Esophagus squamous epithelium (tissue), 5 donors: ENCODE measurements at regions not wholly inside any gene's neighbourhood (a gene's known extent, or its start where the extent isn't known, plus 50 kb on each side); places are given as distances from the start of the nearest gene placed in this dataset.

Experiments used
- DNase-seq: peaks from one replicate; lab custom pipeline; 2025; lab: John Stamatoyannopoulos, UW
- H3K27ac ChIP-seq, 4 donors: fragments of 200-600 bp; sonication (generic); one replicate each; pipeline ENCODE4 v1.5.1; 2016 to 2019; ENCODE audit warnings: mild to moderate bottlenecking in 1 of 4
- H3K27me3 ChIP-seq, 4 donors: fragments of 200-600 bp; sonication (generic); 1 replicate in 3 of 4; 2 replicates in 1 of 4; pipeline versions ENCODE4 v1.5.1 to v1.6.0; 2017 to 2021; ENCODE audit warnings: antibody characterized with exemption in 1 of 4
- H3K36me3 ChIP-seq, 3 donors: fragments of 200-600 bp; sonication (generic); one replicate each; pipeline ENCODE4 v1.5.1; 2016 to 2019
- H3K4me1 ChIP-seq, 3 donors: fragments of 200-600 bp; sonication (generic); one replicate each; pipeline ENCODE4 v1.5.1; 2017 to 2019
- H3K4me3 ChIP-seq, 4 donors: fragments of 200-600 bp; sonication (generic); 1 replicate in 3 of 4; 2 replicates in 1 of 4; pipeline ENCODE4 v1.5.1; 2016 to 2019; ENCODE audit warnings: mild to moderate bottlenecking in 2 of 4, moderate library complexity in 1 of 4
- H3K9me3 ChIP-seq, 3 donors: fragments of 200-600 bp; sonication (generic); one replicate each; pipeline ENCODE4 v1.5.1; 2016 to 2019
- CTCF ChIP-seq, 6 experiments: fragments of 450-650 bp in 4 of 6; fragments of 200-600 bp in 2 of 6; sonication (generic) in 2 of 6; IDR thresholded peaks; one replicate each; pipeline ENCODE4 v1.5.1; 2016 to 2019; ENCODE audit warnings: antibody characterized with exemption in 6 of 6, mild to moderate bottlenecking in 4 of 6, moderate library complexity in 4 of 6
- POLR2A ChIP-seq, 4 donors: fragments of 450-650 bp; IDR thresholded peaks; one replicate each; pipeline ENCODE4 v1.6.1; 2017; ENCODE audit warnings: antibody characterized with exemption in 4 of 4, mild to moderate bottlenecking in 4 of 4, moderate library complexity in 3 of 4
- WGBS, 2 donors: methylation state at CpG; one replicate each; pipeline ENCODE4 v1.1.5; 2018; 5-methylcytosine and 5-hydroxymethylcytosine counted together
- intact Hi-C: fragments of 100-400 bp; cut with DNase I; formaldehyde crosslinking; loops from one replicate; pipeline ENCODE4 v1.15.0; 2022
- donor health status: DM: yes; HTN: yes; CAD: no.

GRCh38 chr7:101747053-101747878, 70.2 kb upstream of the CUX1 start:
- 85 to 91% methylated on average over 7 to 8 of the region's 13 CpGs for WGBS, 2 donors
- Histone ChIP-seq H3K4me1 (peaks cover 4 to 15% (median 9%) of the 10 kb centered on the region in 3 donors), H3K9me3 (no peaks in the 10 kb centered on the region), H3K4me3 (no peak overlapping the region), H3K27ac (no peak overlapping the region), H3K27me3 (peaks cover 0 to 57% (median 1%) of the 10 kb centered on the region in 4 donors), H3K36me3 (no peaks in the 10 kb centered on the region)
- no peak for DNase-seq
- TF ChIP-seq CTCF (IDR thresholded peaks at IDR 0.05) (no peak), POLR2A (IDR thresholded peaks at IDR 0.05) (no peak)
- intact Hi-C loops: no loop called here

- DNase-seq: no peak
- H3K27ac ChIP-seq: no peak overlapping the region
- no peaks in the 10 kb centered on the region for H3K36me3 ChIP-seq
- no peaks in the 10 kb centered on the region for H3K9me3 ChIP-seq
- peaks cover 0 to 50% (median 1%) of the 10 kb centered on the region in 4 donors for H3K27me3 ChIP-seq
- WGBS, 2 donors: 50 to 55% methylated on average over 5 to 12 of the region's 15 CpGs
- H3K4me3 ChIP-seq: no peak overlapping the region
- intact Hi-C loops: no loop called here
- peaks cover 4 to 12% (median 8%) of the 10 kb centered on the region in 3 donors for H3K4me1 ChIP-seq
- TF ChIP-seq POLR2A (IDR thresholded peaks at IDR 0.05) (no peak), CTCF (IDR thresholded peaks at IDR 0.05) (no peak)
Measured at GRCh38 chr7:101747879-101748345, 69.5 kb upstream of the CUX1 start.

- Histone ChIP-seq H3K27me3 (peaks cover 0 to 39% (median 1%) of the 10 kb centered on the region in 4 donors), H3K36me3 (no peaks in the 10 kb centered on the region), H3K4me1 (peaks cover 0 to 10% (median 7%) of the 10 kb centered on the region in 3 donors), H3K4me3 (no peak overlapping the region), H3K9me3 (no peaks in the 10 kb centered on the region), H3K27ac (no peak overlapping the region)
- DNase-seq: no peak
- no peak for TF ChIP-seq CTCF (IDR thresholded peaks at IDR 0.05)
- TF ChIP-seq POLR2A (IDR thresholded peaks at IDR 0.05): no peak
- WGBS, 2 donors: 74 to 93% methylated on average over 3 of the region's 3 CpGs
- intact Hi-C loops: no loop called here
Measured at GRCh38 chr7:101749891-101750290, 67.5 kb upstream of the CUX1 start.

GRCh38 chr7:101753316-101753715, 64.1 kb upstream of the CUX1 start:
- Histone ChIP-seq H3K4me1 (peaks cover 0 to 12% (median 9%) of the 10 kb centered on the region in 3 donors), H3K4me3 (no peak overlapping the region), H3K27me3 (peaks cover 0 to 30% (median 0%) of the 10 kb centered on the region in 4 donors), H3K36me3 (no peaks in the 10 kb centered on the region), H3K27ac (no peak overlapping the region), H3K9me3 (no peaks in the 10 kb centered on the region)
- WGBS, 2 donors: 79 to 92% methylated on average over 7 to 8 of the region's 10 CpGs
- DNase-seq: no peak
- TF ChIP-seq POLR2A (IDR thresholded peaks at IDR 0.05) (no peak), CTCF (IDR thresholded peaks at IDR 0.05) (no peak)
- intact Hi-C loops: no loop called here
